Kidney (tissue), 13 donors: ENCODE measurements at regions not wholly inside any gene's neighbourhood (a gene's known extent, or its start where the extent isn't known, plus 50 kb on each side); places are given as distances from the start of the nearest gene placed in this dataset.

Experiments used
- DNase-seq, 5 donors: peaks; one replicate each; pipeline ENCODE4 v3.0.0-alpha.2; 2013 to 2020
- FAIRE-seq: peaks from 2 replicates; lab custom pipeline; 2012; peaks lifted over from hg19 to GRCh38; lab: Jason Lieb, UNC
- H3K27ac ChIP-seq, 2 donors: one replicate each; pipeline ENCODE4 v1.7.0; 2013; ENCODE audit warnings: low read depth in 2 of 2, low read length in 2 of 2, inconsistent platforms in 1 of 2
- H3K27me3 ChIP-seq: one replicate; pipeline ENCODE4 v1.7.1; 2013; ENCODE audit warnings: low read length, inconsistent platforms; ENCODE audit not compliant: control insufficient read depth, insufficient read depth
- H3K36me3 ChIP-seq, 3 donors: one replicate each; pipeline versions ENCODE4 v1.7.0 to v1.7.1; 2013; ENCODE audit warnings: low read length in 3 of 3, control low read depth in 1 of 3, inconsistent platforms in 1 of 3; ENCODE audit not compliant: insufficient read depth in 3 of 3, control insufficient read depth in 2 of 3
- H3K4me1 ChIP-seq, 3 donors: one replicate each; pipeline versions ENCODE4 v1.7.0 to v1.7.1; 2013; ENCODE audit warnings: low read length in 3 of 3, inconsistent platforms in 1 of 3, low read depth in 1 of 3; ENCODE audit not compliant: control insufficient read depth in 2 of 3, insufficient read depth in 2 of 3
- H3K4me3 ChIP-seq, 3 donors: one replicate each; pipeline versions ENCODE4 v1.7.0 to v1.8.1; 2013; ENCODE audit warnings: low read length in 3 of 3, control low read depth in 1 of 3, inconsistent platforms in 1 of 3
- H3K9ac ChIP-seq, 3 donors: one replicate each; pipeline versions ENCODE4 v1.7.0 to v1.7.1; 2013; ENCODE audit warnings: low read length in 3 of 3, control low read depth in 1 of 3, inconsistent platforms in 1 of 3
- H3K9me3 ChIP-seq, 3 donors: one replicate each; pipeline versions ENCODE4 v1.7.0 to v1.7.1; 2013; ENCODE audit warnings: low read length in 3 of 3, control low read depth in 1 of 3, inconsistent platforms in 1 of 3; ENCODE audit not compliant: control insufficient read depth in 2 of 3, insufficient read depth in 1 of 3
- CTCF ChIP-seq: IDR thresholded peaks from 3 replicates; pipeline ENCODE4 v1.5.1; 2012; ENCODE audit warnings: mild to moderate bottlenecking, moderate library complexity, borderline replicate concordance; ENCODE audit not compliant: insufficient read depth; ENCODE audit errors: extremely low read depth
- intact Hi-C: fragments of 100-400 bp; cut with DNase I; formaldehyde crosslinking; loops from one replicate; pipeline ENCODE4 v1.11.1; 2022
- donor health status: control.
- donor health status: control.
- donor health status: control.
- donor health status: control.
- donor health status: control.
- donor health status: DM: yes; HTN: yes; CAD: no.
- donor health status: Normal renal cell carcinoma (clear cell type).

DNA sequence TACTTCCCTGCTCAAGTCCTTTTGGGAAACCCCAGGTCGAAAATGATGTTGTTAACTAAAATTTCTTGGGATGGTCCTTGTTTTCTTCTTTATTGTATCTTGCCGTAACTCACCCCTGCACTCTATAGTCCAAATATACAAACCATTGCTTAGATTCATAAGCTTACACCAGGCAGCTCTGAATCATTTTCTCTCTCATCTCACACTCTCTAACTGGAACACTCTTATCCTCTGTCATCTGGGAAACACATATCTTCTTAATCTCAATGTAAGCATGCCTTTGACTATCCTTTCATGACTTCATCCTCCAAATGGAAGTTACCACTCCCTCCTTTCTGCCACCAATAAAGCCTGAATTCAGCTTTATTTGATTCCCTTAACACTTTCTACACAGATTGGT lies 175.8 kb upstream of the ANK3 start:
- FAIRE-seq (no peak), DNase-seq (no peak)
- H3K27ac ChIP-seq: no peak overlapping the region
- TF ChIP-seq CTCF: no peak
- no peaks in the 10 kb centered on the region for H3K36me3 ChIP-seq
- intact Hi-C loops: no loop called here
- no peaks in the 10 kb centered on the region for H3K27me3 ChIP-seq
- no peak overlapping the region for H3K4me3 ChIP-seq
- H3K9me3 ChIP-seq: peaks cover 0 to 11% (median 4%) of the 10 kb centered on the region in 3 donors
- no peak overlapping the region for H3K9ac ChIP-seq
- H3K4me1 ChIP-seq: peaks cover 0 to 8% (median 2%) of the 10 kb centered on the region in 3 donors

DNA sequence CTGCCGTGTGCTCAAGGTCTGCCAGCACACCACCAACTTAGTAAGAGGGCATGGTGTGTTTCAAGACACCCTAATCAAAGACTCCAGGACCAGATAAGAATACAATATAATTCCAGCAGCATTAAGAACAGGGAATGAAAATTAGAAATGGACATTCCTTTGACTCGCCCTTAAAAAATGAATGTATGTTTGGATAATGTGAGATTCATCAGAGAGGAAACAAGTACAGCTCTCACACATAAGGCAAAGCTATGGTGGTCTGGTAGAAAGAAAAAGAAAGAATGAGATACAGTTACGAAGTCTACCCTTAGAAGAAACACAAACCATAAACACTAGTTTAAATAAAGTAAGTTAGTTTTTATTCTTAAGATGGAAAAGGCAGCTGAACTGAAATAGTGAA lies 174.8 kb upstream of the ANK3 start:
- peaks cover 0 to 11% (median 4%) of the 10 kb centered on the region in 3 donors for H3K9me3 ChIP-seq
- DNase-seq (no peak), FAIRE-seq (no peak)
- H3K9ac ChIP-seq: no peak overlapping the region
- peaks cover 0 to 8% (median 2%) of the 10 kb centered on the region in 3 donors for H3K4me1 ChIP-seq
- intact Hi-C loops: no loop called here
- H3K4me3 ChIP-seq: no peak overlapping the region
- H3K36me3 ChIP-seq: no peaks in the 10 kb centered on the region
- TF ChIP-seq CTCF: no peak
- H3K27me3 ChIP-seq: no peaks in the 10 kb centered on the region
- no peak overlapping the region for H3K27ac ChIP-seq

GRCh38 chr10:60560451-60560850 lies 170.8 kb upstream of the ANK3 start:
- FAIRE-seq: peak; percentile 8
- Histone ChIP-seq H3K27me3 (no peaks in the 10 kb centered on the region), H3K9me3 (peaks cover 0 to 6% (median 0%) of the 10 kb centered on the region in 3 donors), H3K36me3 (no peaks in the 10 kb centered on the region), H3K27ac (peak overlapping the region in 1 of 2 donors; percentile 24), H3K4me3 (no peak overlapping the region), H3K4me1 (peaks cover 0 to 13% (median 5%) of the 10 kb centered on the region in 3 donors), H3K9ac (no peak overlapping the region)
- no peak for DNase-seq
- intact Hi-C loops: no loop called here
- no peak for TF ChIP-seq CTCF

GRCh38 chr10:60555700-60556099 lies 166.0 kb upstream of the ANK3 start:
- Histone ChIP-seq H3K27ac (peak overlapping the region; percentile 9 to 28), H3K4me3 (no peak overlapping the region), H3K27me3 (no peaks in the 10 kb centered on the region), H3K4me1 (peaks cover 0 to 5% (median 4%) of the 10 kb centered on the region in 3 donors), H3K36me3 (no peaks in the 10 kb centered on the region), H3K9ac (no peak overlapping the region), H3K9me3 (peaks cover 0 to 3% (median 0%) of the 10 kb centered on the region in 3 donors)
- TF ChIP-seq CTCF: no peak
- no peak for DNase-seq
- intact Hi-C loops: no loop called here
- FAIRE-seq: no peak
